IMR-90 (cell line): ENCODE measurements at regions not wholly inside any gene's neighbourhood (a gene's known extent, or its start where the extent isn't known, plus 50 kb on each side); places are given as distances from the start of the nearest gene placed in this dataset.

Experiments used
- ATAC-seq: fragments of 200-7000 bp; cut with Tn5 transposase; 2 replicates; pipeline ENCODE4 v1.9.1; 2020; ENCODE audit warnings: low read depth, mild to moderate bottlenecking, moderate library complexity
- BruUV-seq: library from RNA; stranded (reverse); fragments of 400-500 nt; replicated peaks from 2 replicates; lab custom pipeline; 2021; lab: Mats Ljungman, UMichigan
- CTCF ChIA-PET: fragments of 300-600 bp; formaldehyde crosslinking; extraction: SDS; loops from one replicate; lab custom pipeline; 2021; ENCODE audit warnings: antibody characterized with exemption; lab: Yijun Ruan, JAX
- POLR2A ChIA-PET: fragments of 300-600 bp; sonication (Branson Sonifier 250); formaldehyde crosslinking; loops from one replicate; lab custom pipeline; 2022; ENCODE audit warnings: antibody characterized with exemption; ENCODE audit not compliant: unreplicated experiment; lab: Charles Lee
- DNase-seq: peaks from one replicate; pipeline ENCODE4 v3.0.0; 2013
- H2AFZ ChIP-seq: replicated peaks from 2 replicates; pipeline ENCODE3; 2013; ENCODE audit warnings: low read length, mild to moderate bottlenecking; ENCODE audit not compliant: poor library complexity
- H2AK5ac ChIP-seq: 2 replicates; pipeline ENCODE4 v1.6.1; 2013; ENCODE audit warnings: low read depth, low read length, inconsistent platforms
- H2AK9ac ChIP-seq: replicated peaks from 2 replicates; pipeline ENCODE3; 2013; ENCODE audit warnings: mild to moderate bottlenecking, low read depth, low read length, moderate library complexity; ENCODE audit not compliant: poor library complexity
- H2BK120ac ChIP-seq: 2 replicates; pipeline ENCODE4 v1.6.1; 2013; ENCODE audit warnings: low read depth, low read length, inconsistent platforms
- H2BK15ac ChIP-seq: 3 replicates; pipeline ENCODE4 v1.6.1; 2013; ENCODE audit warnings: low read depth, low read length, inconsistent platforms
- H2BK20ac ChIP-seq: 2 replicates; pipeline ENCODE4 v1.6.1; 2013; ENCODE audit warnings: low read depth, mild to moderate bottlenecking, inconsistent platforms, low read length, moderate library complexity
- H2BK5ac ChIP-seq: 2 replicates; pipeline ENCODE4 v1.6.1; 2013; ENCODE audit warnings: mild to moderate bottlenecking, low read depth, low read length, inconsistent platforms; ENCODE audit not compliant: poor library complexity, severe bottlenecking
- H3K14ac ChIP-seq: replicated peaks from 2 replicates; pipeline ENCODE4 v1.6.1; 2013; ENCODE audit warnings: low read depth, low read length, inconsistent platforms
- H3K18ac ChIP-seq: 2 replicates; pipeline ENCODE4 v1.6.1; 2013; ENCODE audit warnings: low read depth, low read length, control low read depth
- H3K23ac ChIP-seq: 2 replicates; pipeline ENCODE4 v1.6.1; 2013; ENCODE audit warnings: low read depth, low read length, inconsistent platforms
- H3K27ac ChIP-seq: 2 replicates; pipeline ENCODE4 v1.5.1; 2013; ENCODE audit warnings: mild to moderate bottlenecking, control low read depth, low read length; ENCODE audit not compliant: insufficient read depth
- H3K27me3 ChIP-seq: 2 replicates; pipeline ENCODE4 v1.6.1; 2013; ENCODE audit warnings: low read length; ENCODE audit not compliant: control insufficient read depth, insufficient read depth
- H3K36me3 ChIP-seq: 2 replicates; pipeline ENCODE4 v1.6.1; 2013; ENCODE audit warnings: low read length, mixed read lengths; ENCODE audit not compliant: control insufficient read depth, insufficient read depth
- H3K4ac ChIP-seq: 2 replicates; pipeline ENCODE4 v1.6.1; 2013; ENCODE audit warnings: low read depth, low read length, inconsistent platforms
- H3K4me1 ChIP-seq: 2 replicates; pipeline ENCODE4 v1.6.1; 2013; ENCODE audit warnings: low read length, mixed read lengths; ENCODE audit not compliant: control insufficient read depth, insufficient read depth
- H3K4me2 ChIP-seq: 2 replicates; pipeline ENCODE4 v1.6.1; 2013; ENCODE audit warnings: low read depth, mild to moderate bottlenecking, control low read depth, low read length, moderate library complexity
- H3K4me3 ChIP-seq: 2 replicates; pipeline ENCODE4 v1.5.1; 2013; ENCODE audit warnings: low read depth, mild to moderate bottlenecking, control low read depth, low read length, moderate library complexity; ENCODE audit not compliant: insufficient read depth
- H3K56ac ChIP-seq: 2 replicates; pipeline ENCODE4 v1.6.1; 2013; ENCODE audit warnings: low read length, inconsistent platforms; ENCODE audit not compliant: insufficient read depth; ENCODE audit errors: extremely low read depth
- H3K79me1 ChIP-seq, 2 experiments: 2 replicates each; pipeline ENCODE4 v1.6.1; 2013; ENCODE audit warnings: low read length in 2 of 2, inconsistent platforms in 1 of 2, low read depth in 1 of 2
- H3K9ac ChIP-seq: 2 replicates; pipeline ENCODE4 v1.6.1; 2013; ENCODE audit warnings: low read depth, low read length, control low read depth
- H3K9me1 ChIP-seq: 2 replicates; pipeline ENCODE4 v1.6.1; 2013; ENCODE audit warnings: low read length, inconsistent platforms; ENCODE audit not compliant: insufficient read depth
- H3K9me3 ChIP-seq: 2 replicates; pipeline ENCODE4 v1.6.1; 2013; ENCODE audit warnings: low read length; ENCODE audit not compliant: control insufficient read depth, insufficient read depth
- H4K20me1 ChIP-seq: 2 replicates; pipeline ENCODE4 v1.6.1; 2013; ENCODE audit warnings: low read length, inconsistent platforms; ENCODE audit not compliant: insufficient read depth
- H4K5ac ChIP-seq: 2 replicates; pipeline ENCODE4 v1.6.1; 2013; ENCODE audit warnings: mild to moderate bottlenecking, low read depth, low read length, control low read depth
- H4K8ac ChIP-seq, 2 experiments: 2 replicates each; pipeline ENCODE4 v1.6.1; 2013; ENCODE audit warnings: low read depth in 2 of 2, low read length in 2 of 2, control low read depth in 1 of 2, inconsistent platforms in 1 of 2
- H4K91ac ChIP-seq: 2 replicates; pipeline ENCODE4 v1.6.1; 2013; ENCODE audit warnings: low read depth, low read length, inconsistent platforms; ENCODE audit not compliant: insufficient read depth
- BHLHE40 ChIP-seq: fragments of 150-350 bp; IDR thresholded peaks from 2 replicates; pipeline ENCODE4 v1.6.1; 2016; ENCODE audit warnings: mild to moderate bottlenecking, low read depth, low read length
- CEBPB ChIP-seq: IDR thresholded peaks from 2 replicates; pipeline ENCODE4 v1.6.1; 2012; ENCODE audit warnings: low read depth, low read length, improper control_type of control experiment
- CHD1 ChIP-seq: IDR thresholded peaks from 2 replicates; pipeline ENCODE4 v1.6.1; 2012; ENCODE audit warnings: low read depth, low read length, improper control_type of control experiment
- FOS ChIP-seq: fragments of 150-350 bp; IDR thresholded peaks from 2 replicates; pipeline ENCODE4 v1.6.1; 2016; ENCODE audit warnings: low read depth, low read length
- MAFK ChIP-seq: IDR thresholded peaks from 2 replicates; pipeline ENCODE4 v1.6.1; 2012; ENCODE audit warnings: low read depth, low read length, improper control_type of control experiment
- MAZ ChIP-seq: IDR thresholded peaks from 2 replicates; pipeline ENCODE4 v1.6.1; 2012; ENCODE audit warnings: low read depth, mild to moderate bottlenecking, low read length, improper control_type of control experiment, moderate library complexity, borderline replicate concordance
- MXI1 ChIP-seq: IDR thresholded peaks from 2 replicates; pipeline ENCODE4 v1.6.1; 2012; ENCODE audit warnings: low read depth, mild to moderate bottlenecking, low read length, moderate library complexity, borderline replicate concordance
- POLR2A ChIP-seq: IDR thresholded peaks from 2 replicates; pipeline ENCODE4 v1.6.1; 2012; ENCODE audit warnings: mild to moderate bottlenecking, low read depth, low read length
- RAD21 ChIP-seq: IDR thresholded peaks from 2 replicates; pipeline ENCODE4 v1.6.1; 2012; ENCODE audit warnings: low read length, improper control_type of control experiment
- RFX5 ChIP-seq: IDR thresholded peaks from 2 replicates; pipeline ENCODE4 v1.8.0; 2012; ENCODE audit warnings: low read depth, mild to moderate bottlenecking, low read length, moderate library complexity
- WGBS, 2 experiments: methylation state at CpG; one replicate each; pipeline versions ENCODE4 v1.1.5 to v1.1.7; 2013; ENCODE audit warnings: missing lambda C conversion rate in 2 of 2; ENCODE audit not compliant: insufficient read length in 1 of 2; ENCODE audit errors: extremely low coverage in 2 of 2; 5-methylcytosine and 5-hydroxymethylcytosine counted together
- dilution Hi-C: fragments of 300-500 bp; cut with HindIII; formaldehyde crosslinking; loops from one replicate; pipeline ENCODE4 v1.14.3; 2018; ENCODE audit warnings: low sequenced_read_pairs; ENCODE audit not compliant: unreplicated experiment
- in situ Hi-C: fragments of 300-500 bp; cut with MboI; formaldehyde crosslinking; loops from 3 replicates; pipeline ENCODE4 v1.14.3; 2019; ENCODE audit warnings: low sequenced_read_pairs, inconsistent platforms, mixed read lengths
- intact Hi-C: fragments of 100-400 bp; cut with micrococcal nuclease; formaldehyde crosslinking; loops from 2 replicates; pipeline ENCODE4 v1.10.0; 2022
- TF ChIP-seq, protein P1 (sequence below): conservative IDR thresholded peaks from 2 replicates; pipeline ENCODE4 v1.5.1; 2012; ENCODE audit warnings: mild to moderate bottlenecking, low read depth, low read length, improper control_type of control experiment
- TF ChIP-seq, protein P2 (sequence below): fragments of 150-350 bp; IDR thresholded peaks from 2 replicates; pipeline ENCODE4 v1.6.1; 2017; ENCODE audit warnings: mild to moderate bottlenecking, antibody characterized with exemption, low read length, low read depth

DNA sequence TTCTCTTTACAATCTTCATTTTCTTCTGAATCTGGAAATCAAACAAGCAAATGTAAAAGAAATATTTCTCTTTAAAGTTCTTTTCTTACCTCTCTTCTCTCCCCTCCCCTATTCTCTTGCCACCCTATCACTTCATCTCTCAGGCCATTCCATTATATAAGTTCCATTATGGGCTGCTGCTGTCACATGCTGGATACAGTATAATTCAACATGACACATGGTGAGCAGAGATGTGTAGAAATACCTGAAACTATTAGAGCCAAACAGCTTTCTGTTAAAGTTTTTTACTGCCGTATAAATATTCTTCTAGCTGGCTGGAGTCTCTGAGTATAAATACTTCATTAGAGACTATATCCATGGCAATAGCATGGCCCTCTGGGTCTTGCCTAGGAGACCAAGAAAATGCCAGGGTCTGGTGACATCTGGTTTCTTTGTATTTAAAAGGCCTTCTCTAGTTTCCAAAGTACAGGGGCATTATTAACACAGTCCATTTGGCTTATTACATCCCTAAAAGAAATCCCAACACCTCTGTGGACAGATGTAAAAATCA is 139.6 kb downstream of the TFAP2B start:
- dilution Hi-C loops (no loop called here), intact Hi-C loops (no loop called here), in situ Hi-C loops (no loop called here)
- Histone ChIP-seq H3K79me1 (no peaks in the 10 kb centered on the region), H2BK15ac (no peak overlapping the region), H3K9ac (no peak overlapping the region), H3K56ac (no peak overlapping the region), H3K4ac (no peak overlapping the region), H3K36me3 (no peaks in the 10 kb centered on the region), H4K91ac (no peak overlapping the region), H4K8ac (no peak overlapping the region), H4K5ac (no peak overlapping the region), H3K4me2 (no peak overlapping the region), H3K23ac (no peak overlapping the region), H3K9me1 (no peaks in the 10 kb centered on the region), H2BK120ac (no peak overlapping the region), H3K4me3 (no peak overlapping the region), H3K4me1 (no peaks in the 10 kb centered on the region), H3K18ac (no peak overlapping the region), H2AFZ (no peak overlapping the region), H3K27ac (no peak overlapping the region), H3K9me3 (peaks cover 7% of the 10 kb centered on the region), H2AK5ac (no peak overlapping the region), H3K27me3 (no peaks in the 10 kb centered on the region), H2BK20ac (no peak overlapping the region), H2BK5ac (no peak overlapping the region), H3K14ac (no peak overlapping the region), H2AK9ac (no peak overlapping the region), H4K20me1 (no peaks in the 10 kb centered on the region)
- ATAC-seq (no peak), DNase-seq (no peak)
- ChIA-PET POLR2A (no interaction called here), CTCF (no interaction called here)
- BruUV-seq, result no TSS peak
- no CpG with 5 or more reads among the region's 1 CpG for WGBS, 2 experiments
- TF ChIP-seq, protein P1, sequence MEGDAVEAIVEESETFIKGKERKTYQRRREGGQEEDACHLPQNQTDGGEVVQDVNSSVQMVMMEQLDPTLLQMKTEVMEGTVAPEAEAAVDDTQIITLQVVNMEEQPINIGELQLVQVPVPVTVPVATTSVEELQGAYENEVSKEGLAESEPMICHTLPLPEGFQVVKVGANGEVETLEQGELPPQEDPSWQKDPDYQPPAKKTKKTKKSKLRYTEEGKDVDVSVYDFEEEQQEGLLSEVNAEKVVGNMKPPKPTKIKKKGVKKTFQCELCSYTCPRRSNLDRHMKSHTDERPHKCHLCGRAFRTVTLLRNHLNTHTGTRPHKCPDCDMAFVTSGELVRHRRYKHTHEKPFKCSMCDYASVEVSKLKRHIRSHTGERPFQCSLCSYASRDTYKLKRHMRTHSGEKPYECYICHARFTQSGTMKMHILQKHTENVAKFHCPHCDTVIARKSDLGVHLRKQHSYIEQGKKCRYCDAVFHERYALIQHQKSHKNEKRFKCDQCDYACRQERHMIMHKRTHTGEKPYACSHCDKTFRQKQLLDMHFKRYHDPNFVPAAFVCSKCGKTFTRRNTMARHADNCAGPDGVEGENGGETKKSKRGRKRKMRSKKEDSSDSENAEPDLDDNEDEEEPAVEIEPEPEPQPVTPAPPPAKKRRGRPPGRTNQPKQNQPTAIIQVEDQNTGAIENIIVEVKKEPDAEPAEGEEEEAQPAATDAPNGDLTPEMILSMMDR, result no peak
- TF ChIP-seq RFX5 (no peak), RAD21 (no peak), CEBPB (no peak), BHLHE40 (no peak), CHD1 (no peak), MAFK (no peak), MAZ (no peak), POLR2A (no peak), FOS (no peak), MXI1 (no peak)
- TF ChIP-seq, protein P2, sequence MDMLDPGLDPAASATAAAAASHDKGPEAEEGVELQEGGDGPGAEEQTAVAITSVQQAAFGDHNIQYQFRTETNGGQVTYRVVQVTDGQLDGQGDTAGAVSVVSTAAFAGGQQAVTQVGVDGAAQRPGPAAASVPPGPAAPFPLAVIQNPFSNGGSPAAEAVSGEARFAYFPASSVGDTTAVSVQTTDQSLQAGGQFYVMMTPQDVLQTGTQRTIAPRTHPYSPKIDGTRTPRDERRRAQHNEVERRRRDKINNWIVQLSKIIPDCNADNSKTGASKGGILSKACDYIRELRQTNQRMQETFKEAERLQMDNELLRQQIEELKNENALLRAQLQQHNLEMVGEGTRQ, result no peak
